ENCODE measurements at regions not wholly inside any gene's neighbourhood (a gene's known extent, or its start where the extent isn't known, plus 50 kb on each side); places are given as distances from the start of the nearest gene placed in this dataset.
"Not testable (repeated sequence)": the region's sequence is repeated elsewhere in the genome, so short reads cannot be mapped to it uniquely, and the experiment has no call there.

- H3K4me1 ChIP-seq; H3K9me3 ChIP-seq; H3K36me3 ChIP-seq; intact Hi-C loops (cut with DNase I); H3K4me3 ChIP-seq; H3K27me3 ChIP-seq; DNase-seq; H3K27ac ChIP-seq: not testable (repeated sequence)
- ATAC-seq = peak; percentile 39
These were observed 414.7 kb upstream of the NPAP1 start for GRCh38 chr15:24260854-24261253.

GRCh38 chr15:24268536-24269165 is 406.9 kb upstream of the NPAP1 start:
- H3K9me3 ChIP-seq; H3K36me3 ChIP-seq; H3K4me3 ChIP-seq; H3K27me3 ChIP-seq; intact Hi-C loops (cut with DNase I); DNase-seq; H3K4me1 ChIP-seq; H3K27ac ChIP-seq: not testable (repeated sequence)
- peak; percentile 23 for ATAC-seq

GRCh38 chr15:24269166-24269571 is 406.4 kb upstream of the NPAP1 start:
- Histone ChIP-seq H3K9me3 (no peaks in the 10 kb centered on the region), H3K4me1 (no peaks in the 10 kb centered on the region), H3K36me3 (no peaks in the 10 kb centered on the region), H3K27me3 (no peaks in the 10 kb centered on the region), H3K4me3 (no peak overlapping the region), H3K27ac (no peak overlapping the region)
- no peak for TF ChIP-seq CTCF (IDR thresholded peaks at IDR 0.05)
- intact Hi-C loops (cut with DNase I) = no loop called here
- DNase-seq = no peak
- peak; percentile 23 for ATAC-seq

GRCh38 chr15:24269923-24270322 is 405.7 kb upstream of the NPAP1 start:
- no peak for TF ChIP-seq CTCF (IDR thresholded peaks at IDR 0.05)
- H3K4me1 ChIP-seq = no peaks in the 10 kb centered on the region
- intact Hi-C loops (cut with DNase I) = no loop called here
- ATAC-seq (peak; percentile 19), DNase-seq (no peak)
- H3K27ac ChIP-seq = no peak overlapping the region
- H3K27me3 ChIP-seq = no peaks in the 10 kb centered on the region
- H3K4me3 ChIP-seq = no peak overlapping the region
- no peaks in the 10 kb centered on the region for H3K9me3 ChIP-seq
- no peaks in the 10 kb centered on the region for H3K36me3 ChIP-seq

GRCh38 chr15:24271496-24272244 is 403.9 kb upstream of the NPAP1 start:
- DNase-seq; H3K9me3 ChIP-seq; intact Hi-C loops (cut with DNase I): not testable (repeated sequence)

GRCh38 chr15:24292837-24293236 is 382.7 kb upstream of the NPAP1 start:
- Histone ChIP-seq H3K4me3 (no peak overlapping the region), H3K9me3 (no peaks in the 10 kb centered on the region), H3K36me3 (no peaks in the 10 kb centered on the region), H3K4me1 (no peaks in the 10 kb centered on the region), H3K27ac (no peak overlapping the region), H3K27me3 (no peaks in the 10 kb centered on the region)
- no peak for TF ChIP-seq CTCF (IDR thresholded peaks at IDR 0.05)
- intact Hi-C loops (cut with DNase I) = no loop called here
- DNase-seq (no peak), ATAC-seq (no peak)

More at GRCh38 chr15:24271496-24272244, 403.9 kb upstream of the NPAP1 start:
- not testable (repeated sequence) for H3K4me3 ChIP-seq, H3K27me3 ChIP-seq, H3K27ac ChIP-seq, H3K36me3 ChIP-seq, H3K4me1 ChIP-seq
- peak; percentile 25 for ATAC-seq

- ATAC-seq; H3K9me3 ChIP-seq; intact Hi-C loops (cut with DNase I): not testable (repeated sequence)
These were observed 374.7 kb upstream of the NPAP1 start for GRCh38 chr15:24300804-24301368.

GRCh38 chr15:24301999-24302398 is 373.6 kb upstream of the NPAP1 start:
- DNase-seq; ATAC-seq; H3K4me3 ChIP-seq; H3K9me3 ChIP-seq; H3K36me3 ChIP-seq; intact Hi-C loops (cut with DNase I); H3K27ac ChIP-seq; H3K4me1 ChIP-seq; H3K27me3 ChIP-seq: not testable (repeated sequence)

More at GRCh38 chr15:24300804-24301368, 374.7 kb upstream of the NPAP1 start:
- H3K27me3 ChIP-seq, H3K36me3 ChIP-seq, H3K4me1 ChIP-seq, H3K4me3 ChIP-seq, H3K27ac ChIP-seq, DNase-seq: not testable (repeated sequence)

GRCh38 chr15:24304747-24305146 is 370.8 kb upstream of the NPAP1 start:
- H3K36me3 ChIP-seq; DNase-seq; H3K27ac ChIP-seq; H3K9me3 ChIP-seq; H3K4me1 ChIP-seq; H3K4me3 ChIP-seq; intact Hi-C loops (cut with DNase I); ATAC-seq; H3K27me3 ChIP-seq: not testable (repeated sequence)

- H3K36me3 ChIP-seq; H3K4me3 ChIP-seq; ATAC-seq; H3K4me1 ChIP-seq; H3K27me3 ChIP-seq; H3K9me3 ChIP-seq; DNase-seq; H3K27ac ChIP-seq; intact Hi-C loops (cut with DNase I): not testable (repeated sequence)
These were observed 369.9 kb upstream of the NPAP1 start for GRCh38 chr15:24305643-24306042.

GRCh38 chr15:24309700-24310099 is 365.9 kb upstream of the NPAP1 start:
- H3K27ac ChIP-seq; ATAC-seq; H3K4me1 ChIP-seq; H3K27me3 ChIP-seq; H3K4me3 ChIP-seq; DNase-seq; intact Hi-C loops (cut with DNase I); H3K36me3 ChIP-seq; H3K9me3 ChIP-seq: not testable (repeated sequence)
